ENCODE measurements at regions not wholly inside any gene's neighbourhood (a gene's known extent, or its start where the extent isn't known, plus 50 kb on each side); places are given as distances from the start of the nearest gene placed in this dataset.

GRCh38 chr3:152710549-152710948 lies 124.4 kb upstream of the P2RY1 start:
- intact Hi-C loops (cut with DNase I; ENCODE audit: low total_unique reads), result no loop called here
- WGBS, 2 donors, result 82 to 87% methylated on average over 3 of the region's 3 CpGs
- no peak overlapping the region for H3K4me3 ChIP-seq (ENCODE audit: low read depth, poor library complexity, severe bottlenecking)
- no peak for TF ChIP-seq POLR2A (IDR thresholded peaks at IDR 0.05)
- TF ChIP-seq, protein P1, sequence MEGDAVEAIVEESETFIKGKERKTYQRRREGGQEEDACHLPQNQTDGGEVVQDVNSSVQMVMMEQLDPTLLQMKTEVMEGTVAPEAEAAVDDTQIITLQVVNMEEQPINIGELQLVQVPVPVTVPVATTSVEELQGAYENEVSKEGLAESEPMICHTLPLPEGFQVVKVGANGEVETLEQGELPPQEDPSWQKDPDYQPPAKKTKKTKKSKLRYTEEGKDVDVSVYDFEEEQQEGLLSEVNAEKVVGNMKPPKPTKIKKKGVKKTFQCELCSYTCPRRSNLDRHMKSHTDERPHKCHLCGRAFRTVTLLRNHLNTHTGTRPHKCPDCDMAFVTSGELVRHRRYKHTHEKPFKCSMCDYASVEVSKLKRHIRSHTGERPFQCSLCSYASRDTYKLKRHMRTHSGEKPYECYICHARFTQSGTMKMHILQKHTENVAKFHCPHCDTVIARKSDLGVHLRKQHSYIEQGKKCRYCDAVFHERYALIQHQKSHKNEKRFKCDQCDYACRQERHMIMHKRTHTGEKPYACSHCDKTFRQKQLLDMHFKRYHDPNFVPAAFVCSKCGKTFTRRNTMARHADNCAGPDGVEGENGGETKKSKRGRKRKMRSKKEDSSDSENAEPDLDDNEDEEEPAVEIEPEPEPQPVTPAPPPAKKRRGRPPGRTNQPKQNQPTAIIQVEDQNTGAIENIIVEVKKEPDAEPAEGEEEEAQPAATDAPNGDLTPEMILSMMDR (IDR thresholded peaks at IDR 0.05), result no peak
- no peak for DNase-seq (ENCODE audit: low spot score in 2 of 2)

DNA sequence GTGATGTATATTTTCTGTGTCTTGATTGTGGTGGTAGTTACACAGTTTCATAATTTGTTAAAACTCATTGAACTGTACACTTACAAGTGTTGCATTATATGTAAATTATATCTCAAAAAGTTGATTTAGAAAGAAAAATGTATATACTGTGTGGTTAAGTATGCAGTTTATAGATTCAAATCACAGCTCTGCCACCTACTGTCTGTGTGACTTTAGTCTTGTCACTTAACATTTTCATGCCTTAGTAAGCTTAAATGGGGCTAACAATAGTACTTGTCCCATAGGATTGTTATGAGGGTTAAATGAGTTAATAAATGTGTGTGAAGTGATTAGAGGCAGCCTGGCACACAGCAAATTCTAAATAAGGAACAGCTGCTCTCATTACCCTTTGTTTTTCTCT lies 120.9 kb upstream of the P2RY1 start:
- intact Hi-C loops (cut with DNase I; ENCODE audit: low total_unique reads), result no loop called here
- no peak for DNase-seq (ENCODE audit: low spot score in 2 of 2)
- no peak overlapping the region for H3K4me3 ChIP-seq (ENCODE audit: low read depth, poor library complexity, severe bottlenecking)
- TF ChIP-seq POLR2A (IDR thresholded peaks at IDR 0.05), result no peak
- TF ChIP-seq, protein P1 (IDR thresholded peaks at IDR 0.05), result no peak

DNA sequence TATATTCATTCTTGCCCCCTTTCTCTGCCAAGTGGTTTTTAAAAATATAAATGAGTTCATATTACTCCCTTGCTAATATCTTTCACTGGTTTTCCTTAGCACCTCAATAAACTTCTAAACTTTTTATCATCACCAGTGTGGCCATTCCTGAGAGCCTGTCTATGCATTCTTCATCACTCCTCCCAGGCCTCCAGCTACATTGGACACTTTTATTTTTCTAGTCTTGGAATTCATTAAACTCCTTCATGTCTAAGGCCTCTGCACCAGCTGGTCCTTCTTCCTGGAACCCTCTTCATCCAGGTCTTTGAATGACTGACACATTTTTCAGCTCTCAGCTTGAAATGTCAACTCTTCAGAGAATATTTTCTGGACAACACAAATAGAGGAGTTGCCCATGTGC lies 120.4 kb upstream of the P2RY1 start:
- DNase-seq (ENCODE audit: low spot score in 2 of 2), result no peak
- no peak overlapping the region for H3K4me3 ChIP-seq (ENCODE audit: low read depth, poor library complexity, severe bottlenecking)
- intact Hi-C loops (cut with DNase I; ENCODE audit: low total_unique reads), result no loop called here
- TF ChIP-seq, protein P1 (IDR thresholded peaks at IDR 0.05), result no peak
- TF ChIP-seq POLR2A (IDR thresholded peaks at IDR 0.05), result no peak

DNA sequence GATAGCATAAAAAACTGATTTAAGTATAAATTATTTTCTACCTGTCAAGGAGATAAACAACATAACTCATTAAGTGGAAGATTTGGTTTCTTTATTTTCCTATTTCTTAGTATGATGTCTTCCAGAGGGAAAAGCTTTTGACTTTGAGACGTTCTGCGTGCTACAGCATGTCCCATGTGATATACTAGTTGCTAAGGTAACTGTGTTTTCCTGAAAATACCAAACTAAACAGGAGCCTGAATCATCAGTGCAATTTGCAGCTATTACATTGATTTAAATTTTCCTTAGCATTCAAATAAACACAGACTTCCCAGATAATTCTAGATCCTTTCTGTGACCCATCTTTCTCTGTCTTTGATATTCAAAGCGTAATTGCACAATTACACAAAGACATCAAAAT lies 117.7 kb upstream of the P2RY1 start:
- intact Hi-C loops (cut with DNase I; ENCODE audit: low total_unique reads), result no loop called here
- WGBS, 2 donors, result 43 to 48% methylated on average over 3 of the region's 3 CpGs
- DNase-seq (ENCODE audit: low spot score in 2 of 2), result no peak
- TF ChIP-seq, protein P1 (IDR thresholded peaks at IDR 0.05), result no peak
- TF ChIP-seq POLR2A (IDR thresholded peaks at IDR 0.05), result no peak
- no peak overlapping the region for H3K4me3 ChIP-seq (ENCODE audit: low read depth, poor library complexity, severe bottlenecking)

DNA sequence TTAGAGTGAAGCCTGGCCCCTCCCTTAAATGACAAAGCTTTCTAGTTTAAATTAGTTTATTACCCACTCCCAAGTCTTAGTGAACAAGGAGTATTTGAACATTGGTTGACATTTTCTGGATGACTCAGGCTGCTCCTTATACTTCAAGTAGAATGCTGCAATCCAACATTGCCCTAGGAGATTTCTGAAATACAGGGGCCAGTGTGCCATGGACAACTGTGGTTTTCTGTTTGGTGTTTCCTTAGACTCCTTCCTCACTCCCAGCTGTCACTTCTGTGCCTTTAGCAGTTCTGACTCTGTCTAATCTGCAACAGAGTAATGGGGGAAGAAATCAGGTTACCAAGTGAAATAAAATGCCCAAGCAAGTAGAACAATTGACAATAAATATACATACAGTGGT lies 116.1 kb upstream of the P2RY1 start:
- no peak overlapping the region for H3K4me3 ChIP-seq (ENCODE audit: low read depth, poor library complexity, severe bottlenecking)
- intact Hi-C loops (cut with DNase I; ENCODE audit: low total_unique reads), result no loop called here
- DNase-seq (ENCODE audit: low spot score in 2 of 2), result no peak
- TF ChIP-seq, protein P1 (IDR thresholded peaks at IDR 0.05), result no peak
- no peak for TF ChIP-seq POLR2A (IDR thresholded peaks at IDR 0.05)

GRCh38 chr3:152719264-152719663 lies 115.7 kb upstream of the P2RY1 start:
- H3K4me3 ChIP-seq (ENCODE audit: low read depth, poor library complexity, severe bottlenecking), result no peak overlapping the region
- DNase-seq (ENCODE audit: low spot score in 2 of 2), result no peak
- intact Hi-C loops (cut with DNase I; ENCODE audit: low total_unique reads), result no loop called here

More at GRCh38 chr3:152719264-152719663, 115.7 kb upstream of the P2RY1 start:
- 34 to 42% methylated on average over 2 of the region's 2 CpGs for WGBS, 2 donors
- TF ChIP-seq, protein P1 (IDR thresholded peaks at IDR 0.05), result no peak
- no peak for TF ChIP-seq POLR2A (IDR thresholded peaks at IDR 0.05)

Measured in lower leg skin (tissue), 4 donors.